ENCODE measurements at regions not wholly inside any gene's neighbourhood (a gene's known extent, or its start where the extent isn't known, plus 50 kb on each side); places are given as distances from the start of the nearest gene placed in this dataset.

DNA sequence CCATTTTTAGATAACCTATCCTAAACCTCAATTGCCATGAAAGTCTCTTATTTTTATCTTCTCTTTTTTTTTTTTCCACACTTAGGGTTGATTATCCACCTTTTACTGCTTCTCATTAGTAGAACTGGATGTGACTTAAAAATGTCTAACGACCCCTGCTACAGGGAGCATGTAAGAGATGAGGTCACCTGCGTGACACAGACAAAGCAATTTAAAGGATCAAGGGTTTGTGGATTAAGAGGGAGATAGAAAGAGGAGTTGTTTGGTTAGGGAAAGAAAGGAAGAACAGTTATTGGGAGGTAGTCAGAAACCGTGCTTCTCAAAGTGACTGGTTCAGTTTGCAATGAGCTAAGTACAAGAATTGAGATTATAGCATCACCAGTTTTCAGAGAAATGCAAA, 239.1 kb downstream of the ALX1 start:
- no peak for FAIRE-seq

More for the DNA sequence above, 239.1 kb downstream of the ALX1 start:
- H2BK12ac ChIP-seq (ENCODE audit: low read depth, low read length): no peak overlapping the region
- ChIA-PET POLR2A (ENCODE audit: partially characterized antibody) (no interaction called here), CTCF (ENCODE audit: partially characterized antibody) (interaction anchor here (1.0 to 1.2 kb wide), 2 partner anchors 20 to 51 kb away, joined by 3 read pairs; no protein-coding TSS in a partner anchor)
- no peaks in the 10 kb centered on the region for H3K79me2 ChIP-seq (ENCODE audit: control insufficient read depth in 1 of 2, insufficient read depth in 2 of 2, low read length in 2 of 2)
- no peak overlapping the region for H3K23ac ChIP-seq (ENCODE audit: insufficient read length)
- WGBS, 2 experiments (ENCODE audit: extremely low coverage in 1 of 2, insufficient coverage in 1 of 2, insufficient read length in 1 of 2, insufficient replicate concordance in 2 of 2, low coverage in 1 of 2, low lambda C conversion rate in 2 of 2, missing lambda C conversion rate in 1 of 2): 43% methylated on average over 3 of the region's 3 CpGs; no CpG with 5 or more reads in 1 of the 2 experiments
- no peak overlapping the region for H3K4ac ChIP-seq (replicated peaks; ENCODE audit: insufficient read length, low read depth, low read length)
- H2BK5ac ChIP-seq (ENCODE audit: low read depth, low read length): no peak overlapping the region
- no peak overlapping the region for H2BK120ac ChIP-seq (replicated peaks; ENCODE audit: low read depth, low read length)
- H3K4me1 ChIP-seq (replicated peaks in 1 of 4; ENCODE audit: control insufficient read depth in 3 of 4, insufficient read depth in 4 of 4, low read length in 3 of 4): peaks cover 0 to 7% (median 0%) of the 10 kb centered on the region in 4 experiments; a peak in 4 of 7 replicates
- H3K9ac ChIP-seq (replicated peaks in 1 of 4; ENCODE audit: extremely low read depth in 1 of 4, low read depth in 3 of 4, low read length in 3 of 4): no peak overlapping the region
- no peak overlapping the region for H3K56ac ChIP-seq (replicated peaks; ENCODE audit: insufficient read length, low read depth, low read length)
- H3K79me1 ChIP-seq (ENCODE audit: low read depth, low read length): no peaks in the 10 kb centered on the region
- H3K4me3 ChIP-seq (ENCODE audit: extremely low read depth in 1 of 4, insufficient read depth in 2 of 4, low read depth in 3 of 4, low read length in 4 of 4): no peak overlapping the region
- H2BK15ac ChIP-seq (ENCODE audit: low read length): no peak overlapping the region
- H3K9me3 ChIP-seq (ENCODE audit: insufficient read depth in 2 of 2, low read depth in 1 of 2, low read length in 1 of 2): no peaks in the 10 kb centered on the region
- H3K36me3 ChIP-seq (ENCODE audit: control insufficient read depth in 2 of 4, insufficient read depth in 4 of 4, low read length in 3 of 4): no peaks in the 10 kb centered on the region
- H3K27me3 ChIP-seq (replicated peaks in 1 of 4; ENCODE audit: control insufficient read depth in 3 of 4, extremely low read depth in 1 of 4, insufficient read depth in 3 of 4, low read length in 3 of 4): no peaks in the 10 kb centered on the region
- H3K4me2 ChIP-seq (ENCODE audit: insufficient read depth in 1 of 2, low read depth in 2 of 2, low read length in 2 of 2): no peak overlapping the region
- no peak overlapping the region for H2AK5ac ChIP-seq (ENCODE audit: low read depth, low read length)
- no peak overlapping the region for H4K5ac ChIP-seq (ENCODE audit: insufficient read length, low read depth, low read length)
- no peak overlapping the region for H2AFZ ChIP-seq (ENCODE audit: low read length)
- H4K91ac ChIP-seq (replicated peaks; ENCODE audit: insufficient read length, low read length): no peak overlapping the region
- no peak overlapping the region for H2BK20ac ChIP-seq (ENCODE audit: low read length)
- no peak overlapping the region for H3K18ac ChIP-seq (ENCODE audit: extremely low read depth, low read length)
- H3K27ac ChIP-seq (ENCODE audit: low read depth, low read length): no peak overlapping the region
- TF ChIP-seq TCF12 (IDR thresholded peaks at IDR 0.05; ENCODE audit: low read depth, low read length): no peak
- no peak for DNase-seq (ENCODE audit: low read depth in 1 of 2, low spot score in 2 of 2)
- H4K20me1 ChIP-seq (replicated peaks in 1 of 2; ENCODE audit: control insufficient read depth in 1 of 2, insufficient read depth in 2 of 2, low read length in 2 of 2): no peaks in the 10 kb centered on the region
- H3K14ac ChIP-seq (ENCODE audit: insufficient read length): no peak overlapping the region
- H4K8ac ChIP-seq (ENCODE audit: extremely low read depth, insufficient read depth, low read length): no peak overlapping the region
- H3K23me2 ChIP-seq (ENCODE audit: low read depth, low read length): no peaks in the 10 kb centered on the region
